Hepatic stellate cell (primary cell): ENCODE measurements at regions not wholly inside any gene's neighbourhood (a gene's known extent, or its start where the extent isn't known, plus 50 kb on each side); places are given as distances from the start of the nearest gene placed in this dataset.

Experiments used
- DNase-seq: peaks from one replicate; pipeline ENCODE4 v3.0.0; 2011; ENCODE audit warnings: low spot score

DNA sequence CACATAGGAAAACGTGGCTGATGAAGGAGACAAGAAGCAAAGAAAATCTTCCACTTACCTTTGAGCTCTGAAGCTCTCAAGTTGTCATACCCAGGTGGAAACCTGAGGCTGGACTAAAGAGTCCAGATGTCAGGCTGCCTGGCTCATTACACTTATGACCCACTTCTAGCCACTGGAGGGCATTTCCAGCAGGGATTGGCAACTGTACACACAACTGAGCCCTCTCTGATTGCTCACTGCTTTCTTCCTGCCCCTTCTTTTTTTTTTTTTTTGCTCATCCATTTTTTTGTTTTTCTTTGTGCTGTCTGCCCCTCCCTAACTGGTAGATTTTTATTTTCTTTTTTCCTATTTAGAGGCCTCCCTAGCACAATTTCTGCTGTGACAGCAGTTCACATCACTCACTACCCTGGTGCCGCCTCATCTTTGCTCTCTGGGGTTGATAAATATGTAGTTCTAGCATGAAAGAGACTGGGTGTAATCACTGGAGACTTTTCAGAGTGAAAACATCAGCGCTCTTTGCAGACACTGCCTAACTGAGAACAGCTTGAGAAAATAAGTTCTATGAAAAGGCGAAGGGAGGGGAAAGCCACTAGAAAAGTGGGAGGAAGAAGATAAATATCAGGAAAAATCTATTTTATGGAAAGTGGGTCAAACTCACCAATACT lies 334.5 kb downstream of the NUF2 start:
- no peak for DNase-seq

DNA sequence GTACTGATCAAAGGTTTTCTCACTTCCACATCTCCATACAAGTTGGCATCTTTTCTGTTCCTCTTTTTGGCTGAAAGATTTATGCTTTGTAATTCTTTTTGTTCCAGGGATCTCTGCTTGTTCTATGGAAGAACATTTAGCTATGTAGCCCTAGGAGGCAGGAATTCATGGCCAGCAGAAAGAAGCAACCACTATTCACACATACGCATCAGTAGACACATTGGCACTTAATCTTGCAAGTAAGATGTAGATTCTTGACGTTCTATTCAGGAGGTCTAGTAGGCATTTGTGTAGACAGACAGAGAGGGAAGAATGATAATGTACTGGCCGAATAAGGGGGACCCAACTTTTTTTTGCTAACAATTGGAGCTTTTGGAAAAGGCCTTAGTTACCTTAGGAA lies 336.0 kb downstream of the NUF2 start:
- no peak for DNase-seq

DNA sequence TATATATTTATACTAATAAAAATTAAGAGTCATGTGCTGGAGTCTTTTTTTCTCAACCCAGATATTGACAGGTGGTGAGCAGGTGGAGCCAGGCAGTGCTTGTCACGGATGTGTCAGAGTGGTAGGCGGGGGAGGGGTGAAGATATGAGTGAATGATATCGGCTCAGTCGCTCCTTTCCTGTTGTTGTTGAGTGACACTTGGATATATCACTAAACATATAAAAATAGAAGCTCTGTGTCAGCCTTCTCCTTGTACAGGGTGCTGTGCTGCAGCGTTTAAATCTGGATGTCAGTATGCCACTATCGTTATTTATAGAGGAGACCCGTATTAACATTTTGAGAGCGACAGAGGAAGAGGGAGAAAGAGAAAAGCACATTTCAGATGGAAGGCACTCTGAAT lies 339.6 kb downstream of the NUF2 start:
- DNase-seq: no peak

DNA sequence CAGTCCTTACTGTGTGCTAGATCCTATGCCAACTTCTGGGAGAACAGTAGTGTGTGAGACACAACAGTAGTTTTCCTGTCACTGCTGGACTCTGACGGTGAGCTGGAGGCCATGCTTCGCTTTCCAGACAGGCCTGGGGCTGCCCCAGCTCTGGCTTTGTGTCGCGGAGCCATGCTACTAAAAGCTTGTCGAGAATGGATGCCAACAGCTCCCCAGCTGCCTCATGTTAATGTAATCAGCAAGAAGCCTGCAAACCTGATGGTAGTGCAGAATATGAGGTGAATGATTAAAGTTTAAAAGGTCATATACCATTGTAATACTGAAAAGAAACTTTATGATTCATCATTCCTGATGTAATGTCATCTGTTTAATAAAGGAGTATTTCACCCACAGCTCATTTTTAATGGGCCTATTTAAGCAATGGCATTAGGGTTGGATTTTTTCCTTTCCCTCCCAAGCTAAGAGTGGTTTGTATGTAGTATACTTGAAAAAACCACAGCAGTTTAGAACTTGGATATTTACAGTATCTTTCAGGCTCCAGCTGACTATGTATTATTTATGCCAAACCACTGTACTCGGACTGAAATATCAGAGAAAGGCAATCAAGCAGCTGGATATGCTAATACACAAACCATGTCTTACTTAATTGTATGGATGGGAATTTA lies 343.0 kb downstream of the NUF2 start:
- no peak for DNase-seq

DNA sequence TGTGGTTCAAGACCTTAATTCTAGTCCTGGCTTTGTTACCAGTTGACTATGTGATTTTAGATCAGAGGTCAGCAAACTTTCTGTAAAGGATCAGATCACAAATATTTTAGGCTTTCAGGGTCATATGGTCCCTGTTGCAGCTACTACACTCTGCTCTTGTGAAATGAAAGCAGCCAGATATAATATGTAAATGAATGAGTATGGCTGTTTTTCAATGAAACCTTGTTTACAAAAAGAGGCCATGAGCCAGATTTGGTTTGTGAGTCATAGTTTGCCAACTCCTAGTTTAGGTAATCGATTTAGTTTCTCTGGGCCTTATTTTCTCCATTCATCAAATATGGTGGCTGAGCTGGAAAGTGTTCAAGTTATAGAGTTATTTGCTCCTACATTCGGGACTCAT lies 346.7 kb downstream of the NUF2 start:
- DNase-seq: no peak

DNA sequence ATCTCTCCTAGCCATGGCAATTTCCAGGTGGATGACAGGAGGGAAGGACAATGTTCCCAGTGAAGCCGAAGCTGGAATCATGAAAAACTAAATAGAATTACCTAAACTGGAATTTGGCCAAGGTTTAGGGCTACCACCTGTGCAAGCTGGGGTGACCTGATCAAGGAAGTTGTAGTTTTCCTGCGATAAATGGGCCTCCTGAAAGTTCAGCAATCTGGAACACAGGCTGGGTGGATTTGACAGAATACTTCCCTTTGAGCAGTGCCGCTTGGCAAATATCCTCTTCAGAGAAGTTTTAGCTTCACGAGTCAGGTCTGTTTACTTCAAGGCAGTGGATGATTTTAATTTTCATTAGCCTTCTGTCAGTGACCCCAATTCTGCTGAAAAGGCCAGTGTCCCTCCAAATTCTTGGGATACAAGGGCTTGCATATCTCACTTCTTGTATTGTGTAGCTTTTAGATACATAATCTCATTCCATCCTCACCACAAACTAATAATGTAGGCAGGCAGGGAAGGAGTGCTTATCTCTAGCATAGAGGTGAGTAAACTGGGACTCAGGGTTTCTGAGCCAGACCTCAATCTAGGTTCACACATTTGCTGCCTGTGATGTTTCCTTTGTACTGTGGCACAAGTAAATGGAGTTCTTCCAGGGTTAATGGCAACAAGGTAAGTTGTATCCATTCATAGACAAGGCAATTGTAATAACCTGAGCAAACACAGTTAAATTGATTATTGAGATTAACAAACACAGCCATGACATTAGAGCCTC lies 349.4 kb downstream of the NUF2 start:
- DNase-seq: no peak

DNA sequence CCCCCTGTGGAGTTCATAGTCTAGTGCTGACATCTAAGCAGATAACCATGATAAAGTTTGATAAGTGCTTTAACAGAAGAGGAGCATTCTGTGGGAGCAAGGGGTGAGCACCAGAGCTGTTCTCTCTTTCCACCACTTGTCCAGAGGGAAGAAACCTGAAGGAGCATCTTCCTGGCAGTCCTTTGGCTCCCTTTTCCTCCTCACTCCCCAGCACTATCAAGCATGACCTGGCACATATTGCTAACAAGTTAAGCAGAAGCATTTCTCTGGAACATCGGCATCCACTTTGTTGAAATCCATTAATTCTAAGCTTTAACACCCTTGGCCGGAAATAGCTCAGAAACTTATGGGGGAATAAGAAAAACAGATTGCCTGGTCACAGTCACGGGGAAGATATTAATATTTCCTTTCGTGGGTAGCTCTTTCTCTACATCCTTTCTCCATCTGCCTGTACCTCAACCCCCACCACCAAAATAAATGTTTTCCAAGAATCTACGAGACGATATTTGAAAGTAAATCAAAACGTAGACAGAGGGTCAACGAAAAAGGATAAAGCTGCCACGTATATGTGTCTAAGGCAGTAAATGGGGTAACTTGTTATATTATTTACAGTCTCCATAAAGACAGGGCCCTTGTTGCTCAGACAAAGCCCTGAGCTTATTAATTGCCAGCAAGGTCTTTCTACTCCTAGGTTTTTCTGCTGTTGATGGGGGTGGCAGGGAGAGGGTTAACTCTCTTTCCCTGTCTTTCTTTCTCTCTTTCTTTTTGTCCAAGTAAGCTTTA lies 351.4 kb downstream of the NUF2 start:
- DNase-seq: no peak

DNA sequence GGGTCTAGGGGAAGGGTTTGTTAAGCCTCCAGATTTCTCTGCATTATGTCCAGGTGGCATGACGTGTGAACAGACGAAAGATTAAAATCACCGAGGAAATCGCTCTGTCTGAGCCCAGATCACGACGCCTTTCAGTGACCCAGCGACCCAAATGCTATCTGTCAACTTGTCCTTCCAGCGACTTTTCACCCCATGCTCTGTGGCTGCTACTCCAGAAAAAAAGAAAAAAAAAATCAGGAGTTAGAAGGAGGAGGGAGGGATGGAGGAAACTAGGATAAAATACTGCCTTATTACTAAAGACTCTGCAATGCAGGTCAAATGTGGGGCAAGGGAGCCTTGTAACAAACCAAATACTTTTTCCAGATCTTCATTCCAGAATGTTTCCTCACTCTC lies 352.0 kb downstream of the NUF2 start:
- DNase-seq: peak; percentile 8

DNA sequence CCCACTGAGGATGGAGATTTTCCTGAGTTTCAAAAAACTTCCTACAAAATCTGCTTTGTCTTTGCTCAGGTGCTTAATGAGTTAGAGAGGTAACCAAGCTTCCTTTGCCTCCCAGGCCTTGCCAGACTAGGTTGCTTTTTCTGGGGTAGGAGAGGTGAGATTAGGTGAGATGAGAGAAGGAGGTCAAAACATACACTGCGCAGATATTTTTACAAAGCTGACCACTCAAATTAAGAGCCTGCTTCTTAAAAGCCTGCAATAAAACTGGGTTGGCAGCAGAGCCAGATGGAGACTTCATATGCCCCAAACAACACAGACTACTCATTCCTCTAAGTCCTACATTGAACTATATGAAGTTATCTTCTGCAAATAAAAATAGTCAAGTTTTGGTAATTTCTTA lies 352.5 kb downstream of the NUF2 start:
- no peak for DNase-seq

DNA sequence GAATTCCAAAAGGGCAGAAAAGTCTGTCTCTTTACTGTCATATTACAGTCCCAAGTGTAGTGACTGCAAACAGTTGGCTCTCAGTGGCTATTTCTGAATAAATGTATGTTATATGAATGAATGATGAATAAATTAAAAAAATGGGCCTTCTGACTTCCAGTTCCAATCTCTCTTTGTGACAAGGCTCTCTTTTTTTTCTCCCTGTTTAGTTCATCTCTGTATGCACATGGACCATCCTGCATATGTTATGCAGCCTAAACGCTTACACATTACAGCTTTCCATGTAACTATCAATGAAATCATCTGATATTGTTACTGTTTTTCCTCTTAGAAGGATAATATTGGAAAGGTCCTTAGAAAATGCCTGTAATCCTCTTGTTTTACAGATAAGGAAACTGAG lies 363.0 kb downstream of the NUF2 start:
- DNase-seq: no peak

DNA sequence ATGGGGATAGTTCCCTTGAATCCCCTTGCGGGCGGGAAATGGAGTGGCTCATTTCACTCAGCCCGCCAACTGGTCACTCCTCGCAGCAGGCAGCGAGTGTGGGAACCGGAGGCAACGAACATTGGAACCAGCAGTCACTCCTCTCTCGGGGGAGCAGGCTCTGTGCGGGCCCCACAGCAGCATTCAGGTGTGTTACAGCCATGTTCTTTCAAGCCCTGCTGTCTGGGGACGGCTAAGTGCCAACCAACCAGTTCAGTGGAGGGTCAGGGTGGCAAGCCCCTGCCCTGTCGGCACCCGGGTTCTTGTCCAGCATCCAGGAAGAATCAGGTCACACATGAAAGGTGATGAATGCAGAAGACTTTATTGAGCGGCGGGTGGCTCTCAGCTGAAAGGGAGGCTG lies 370.5 kb downstream of the NUF2 start:
- DNase-seq: no peak

DNA sequence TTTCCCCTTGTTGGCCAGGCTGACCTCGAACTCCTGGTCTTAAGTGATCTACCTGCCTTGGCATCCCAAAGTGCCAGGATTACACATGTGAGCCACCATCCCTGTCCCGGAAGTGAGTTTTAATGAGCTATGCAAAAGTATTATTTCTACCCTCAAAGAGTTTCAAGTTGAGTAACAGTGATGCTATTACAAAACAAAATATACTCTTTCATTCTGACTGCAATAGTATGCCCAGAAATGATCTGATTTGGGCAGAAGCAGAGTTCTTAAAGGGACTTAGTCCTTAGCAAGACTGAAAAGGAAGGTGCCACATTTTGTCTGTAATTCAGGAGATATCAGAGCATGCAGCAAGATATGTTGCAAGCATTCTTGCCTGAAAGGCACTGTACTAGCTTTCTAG lies 375.4 kb downstream of the NUF2 start:
- DNase-seq: no peak

DNA sequence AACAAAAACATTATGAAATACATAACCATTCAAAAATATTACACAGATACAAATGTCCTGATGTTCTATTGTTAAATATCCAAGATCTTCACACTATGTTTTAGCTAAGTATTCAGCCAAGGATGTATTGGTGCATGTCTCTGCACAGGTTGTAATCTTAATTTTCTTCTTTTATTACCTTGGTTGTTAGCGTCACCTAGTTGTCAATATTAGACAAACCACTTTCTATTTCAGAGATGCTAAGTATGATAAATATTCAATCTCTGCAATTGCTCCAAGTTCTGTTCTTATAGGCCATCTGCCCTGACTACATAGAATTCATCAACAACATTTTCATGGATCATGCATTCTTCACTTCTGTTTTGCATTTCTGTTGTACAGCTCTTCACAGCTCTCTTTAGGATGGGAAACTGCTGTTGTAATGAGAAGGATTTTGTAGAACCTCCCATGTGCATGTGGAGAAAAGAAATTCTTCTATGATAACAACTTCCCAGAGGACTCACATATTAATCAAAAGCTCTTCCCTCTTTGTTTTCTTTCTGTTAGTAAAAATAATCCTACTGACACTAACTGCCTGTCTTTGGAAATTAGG lies 380.1 kb downstream of the NUF2 start:
- no peak for DNase-seq

DNA sequence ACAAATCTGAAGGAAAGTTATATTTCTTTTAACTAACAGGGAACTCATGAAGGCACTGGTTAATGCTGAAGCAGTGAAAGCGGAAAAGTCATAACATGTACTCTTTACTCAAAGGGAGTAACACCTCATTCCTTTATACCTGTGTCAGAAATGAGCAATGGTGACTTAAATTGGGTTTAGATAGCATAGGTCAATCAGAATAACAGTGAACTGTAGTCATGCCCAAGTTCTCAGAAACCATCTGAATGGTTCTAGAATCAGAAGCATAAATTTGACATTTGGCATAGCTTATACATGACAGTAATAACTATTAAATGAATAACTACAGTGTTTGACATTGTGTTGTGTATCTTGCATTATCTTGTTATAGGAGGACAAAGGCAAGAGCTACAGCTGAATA lies 382.0 kb downstream of the NUF2 start:
- DNase-seq: no peak

DNA sequence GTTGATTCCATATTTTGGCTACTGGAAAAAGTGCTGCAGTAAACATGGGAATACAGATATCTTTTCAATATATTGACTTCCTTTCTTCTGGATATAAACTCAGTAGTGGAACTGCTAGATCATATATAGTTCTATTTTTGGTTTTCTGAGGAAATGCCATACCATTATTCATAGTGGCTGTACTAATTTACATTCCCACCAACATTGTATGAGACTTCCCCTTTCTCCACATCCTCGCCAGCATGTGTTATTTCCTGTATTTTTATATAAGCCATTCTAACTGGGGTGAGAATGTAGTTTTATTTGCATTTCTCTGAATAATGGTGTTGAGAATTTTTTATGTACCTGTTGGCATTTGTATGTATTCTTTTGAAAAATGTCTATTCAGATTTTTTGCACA lies 385.2 kb downstream of the NUF2 start:
- no peak for DNase-seq

DNA sequence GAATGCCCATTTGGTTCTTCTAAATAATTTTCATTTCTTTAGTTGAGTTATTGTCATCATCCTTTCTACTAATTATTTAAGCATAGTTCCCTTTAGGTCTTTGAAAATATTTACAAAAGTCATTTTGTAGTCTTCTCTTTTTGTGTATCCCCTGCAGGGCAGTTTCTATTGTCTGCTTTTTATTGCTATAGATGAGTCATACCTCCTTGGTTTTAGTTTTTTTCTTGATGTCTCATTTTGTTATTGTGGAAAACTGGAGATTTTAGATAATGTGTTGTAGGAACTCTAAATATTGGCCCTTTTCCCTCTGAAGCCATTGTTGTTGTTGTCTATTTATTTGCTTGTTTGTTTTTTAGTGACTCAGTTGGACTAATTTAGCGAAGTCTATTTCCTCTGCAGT lies 387.9 kb downstream of the NUF2 start:
- DNase-seq: no peak

DNA sequence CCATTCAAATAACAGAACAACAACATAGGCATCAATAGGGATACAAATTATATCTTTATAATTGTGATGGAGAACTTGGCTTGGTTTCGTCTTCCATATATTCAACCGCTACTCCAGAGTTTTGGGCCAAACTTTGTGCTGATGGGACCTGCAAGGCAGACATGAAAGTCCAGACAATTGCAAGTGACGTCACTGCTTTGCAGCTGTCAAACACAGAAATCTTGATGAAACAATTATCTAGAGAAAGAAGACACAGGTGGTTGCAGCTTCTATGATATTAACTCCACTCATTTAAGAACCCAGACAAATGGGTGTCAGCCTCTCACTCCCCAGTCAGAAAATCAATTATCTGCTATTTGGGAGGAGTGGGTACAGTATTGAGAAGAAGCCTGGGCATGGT lies 390.6 kb downstream of the NUF2 start:
- no peak for DNase-seq

DNA sequence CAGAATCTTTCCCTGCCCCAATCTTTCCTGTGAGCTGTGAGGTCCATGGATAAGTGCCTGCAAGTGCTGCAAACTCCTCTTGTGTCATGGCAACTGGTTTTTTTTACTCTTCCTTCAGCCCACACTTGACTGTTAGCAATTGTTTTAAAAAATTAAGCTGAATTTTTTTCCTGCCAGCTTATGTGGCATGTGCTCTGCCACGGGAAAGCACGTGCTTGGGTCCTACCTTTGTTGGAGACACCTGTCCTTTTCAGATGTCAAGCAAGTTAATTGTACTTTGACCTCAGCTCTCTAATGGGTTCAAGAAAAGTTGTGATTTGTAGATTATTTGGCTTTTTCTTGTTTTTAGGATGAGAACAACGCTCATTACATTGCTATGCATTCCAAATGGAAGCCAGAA lies 398.5 kb downstream of the NUF2 start:
- DNase-seq: no peak

DNA sequence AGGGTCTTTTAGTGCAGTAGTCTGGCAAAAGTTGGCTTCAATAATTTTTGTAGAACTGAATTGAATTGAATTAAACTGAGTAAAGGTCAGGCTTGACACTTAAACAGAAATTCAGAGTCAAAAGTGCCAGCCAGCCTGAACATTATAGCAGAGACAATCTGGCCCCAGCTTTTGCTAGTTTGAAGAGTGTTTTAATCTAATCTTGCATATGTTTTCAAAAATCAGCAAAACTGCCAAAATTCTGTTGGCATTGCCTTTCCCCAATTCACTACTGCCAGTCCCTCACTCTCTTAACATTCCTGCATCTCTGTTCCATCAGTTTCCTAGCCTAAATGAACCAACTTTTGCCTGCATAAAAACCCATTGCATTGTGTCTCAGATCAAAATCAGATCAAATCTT lies 403.8 kb downstream of the NUF2 start:
- DNase-seq: no peak

DNA sequence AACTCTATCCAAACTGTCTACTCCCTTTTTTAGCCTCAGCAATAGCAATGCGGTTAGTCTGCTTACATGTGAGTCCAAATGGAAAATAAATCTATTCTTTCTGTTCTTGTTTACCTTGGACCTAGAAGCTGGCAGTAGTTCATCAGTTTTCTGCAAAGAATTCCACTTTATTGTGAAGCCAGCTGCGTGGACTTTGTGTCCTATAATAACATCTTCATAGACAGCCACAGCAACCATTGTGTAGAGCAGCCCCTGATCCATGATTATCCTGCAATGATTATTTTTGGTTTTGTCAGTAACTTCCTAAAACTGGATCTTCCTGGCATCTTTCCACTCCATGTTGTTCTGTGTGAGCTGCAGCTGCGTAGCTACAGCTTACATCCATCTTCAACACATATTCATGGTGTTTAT lies 408.7 kb downstream of the NUF2 start:
- DNase-seq: no peak

DNA sequence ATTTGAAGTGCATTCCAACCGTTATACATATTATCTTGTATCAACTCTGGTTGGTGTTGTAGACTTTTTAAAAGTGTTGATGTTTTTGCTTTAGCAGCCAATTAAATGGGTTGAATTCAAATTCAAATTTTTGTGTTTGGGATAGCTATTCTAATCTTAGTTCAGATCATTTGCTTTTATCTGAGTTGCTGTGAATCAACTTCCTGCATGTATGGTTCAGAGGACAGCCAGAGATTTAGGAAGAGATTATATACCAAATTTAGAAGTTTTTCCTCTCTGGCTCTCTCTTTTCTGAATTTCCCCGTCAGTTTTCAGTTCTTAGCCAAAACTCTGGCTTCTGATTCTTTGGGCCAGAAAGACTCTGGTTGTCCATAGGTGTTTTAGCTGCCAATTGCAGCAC lies 415.5 kb downstream of the NUF2 start:
- DNase-seq: no peak

DNA sequence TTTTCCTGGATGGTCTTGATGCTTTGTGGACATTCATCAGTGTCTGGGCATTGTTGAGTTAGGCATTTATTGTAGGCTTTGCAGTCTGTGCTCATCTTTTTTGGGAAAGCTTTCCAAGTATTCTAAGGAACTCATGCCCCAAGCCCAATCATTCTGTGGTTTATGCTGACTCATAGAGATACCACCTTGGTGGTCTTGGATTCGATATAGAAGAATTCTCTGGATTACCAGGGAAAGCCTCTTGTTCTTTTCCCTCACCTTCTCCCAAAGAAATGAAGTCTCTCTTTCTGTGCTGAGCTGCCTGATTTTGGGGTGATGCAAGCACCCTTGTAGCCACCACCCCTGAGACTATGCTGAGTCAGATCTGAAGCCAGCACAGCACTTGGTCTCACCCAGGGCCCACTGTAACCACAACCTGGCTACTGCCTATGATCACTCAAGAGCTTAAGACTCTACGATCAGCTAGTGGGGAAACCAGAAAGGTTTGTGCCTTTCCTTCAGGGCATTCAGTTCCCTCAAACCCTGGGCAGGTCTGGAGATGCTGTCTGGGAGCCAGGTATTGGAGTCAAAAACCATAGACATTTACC lies 422.6 kb downstream of the NUF2 start:
- no peak for DNase-seq
